ENCODE measurements at regions not wholly inside any gene's neighbourhood (a gene's known extent, or its start where the extent isn't known, plus 50 kb on each side); places are given as distances from the start of the nearest gene placed in this dataset.
"Not testable (repeated sequence)": the region's sequence is repeated elsewhere in the genome, so short reads cannot be mapped to it uniquely, and the experiment has no call there.

DNA sequence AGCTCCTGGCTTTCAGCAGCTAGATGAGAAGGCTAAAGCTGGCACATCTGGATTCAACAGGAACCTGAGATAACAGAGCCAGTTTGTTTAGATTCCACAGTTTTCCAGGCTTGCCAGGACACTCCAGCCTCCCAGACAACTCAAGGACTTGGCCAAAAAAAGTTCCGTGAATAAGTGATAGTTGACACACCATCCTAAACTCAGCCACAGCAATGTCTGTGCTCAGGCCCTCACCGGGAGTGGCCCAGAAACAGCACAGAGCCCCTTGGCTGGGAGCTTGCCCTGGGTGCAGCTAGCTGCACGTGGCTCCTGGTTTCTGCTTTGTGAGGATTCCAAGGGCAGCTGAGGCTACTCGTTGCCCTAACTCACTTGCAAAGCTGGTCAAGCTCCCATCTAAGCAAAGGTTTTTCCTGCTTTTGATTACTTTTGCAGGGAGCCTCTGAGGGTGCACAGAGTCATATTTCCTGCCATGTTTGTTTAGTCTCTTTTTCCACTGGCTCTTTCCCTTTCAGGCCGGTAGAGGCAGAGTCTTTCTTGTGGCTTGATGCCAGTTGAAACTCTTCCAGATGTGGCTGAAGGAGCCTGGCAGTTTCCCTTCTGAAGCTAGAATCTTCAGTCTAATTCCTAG lies 118.3 kb upstream of the ECI2 start:
- Histone ChIP-seq H3K9ac (replicated peaks; ENCODE audit: extremely low read depth, insufficient read depth, low read length) (no peak overlapping the region), H3K9me1 (replicated peaks; ENCODE audit: control insufficient read depth, extremely low read depth, insufficient read depth, low read length) (no peaks in the 10 kb centered on the region), H2AFZ (ENCODE audit: low read depth, low read length) (peak overlapping the region; percentile 78), H3K36me3 (ENCODE audit: control insufficient read depth in 2 of 2, extremely low read depth in 1 of 2, insufficient read depth in 2 of 2, low read length in 2 of 2) (no peaks in the 10 kb centered on the region), H3K4me2 (ENCODE audit: insufficient read depth, low read length) (peak overlapping the region; percentile 53), H3K4me3 (replicated peaks in 1 of 3; ENCODE audit: insufficient read depth in 1 of 3, low read depth in 1 of 3, low read length in 3 of 3) (no peak overlapping the region), H3K79me2 (ENCODE audit: control insufficient read depth, insufficient read depth, low read length) (no peaks in the 10 kb centered on the region), H4K20me1 (replicated peaks; ENCODE audit: control insufficient read depth, extremely low read depth, insufficient read depth, low read length) (no peaks in the 10 kb centered on the region), H3K4me1 (ENCODE audit: control insufficient read depth, extremely low read depth, insufficient read depth, low read length) (peaks cover 50% of the 10 kb centered on the region), H3K27ac (ENCODE audit: insufficient read depth, low read depth, low read length) (peak overlapping the region; percentile 60), H3K27me3 (ENCODE audit: control insufficient read depth in 2 of 2, insufficient read depth in 2 of 2, low read length in 2 of 2) (no peaks in the 10 kb centered on the region), H3K9me3 (replicated peaks; ENCODE audit: control insufficient read depth, insufficient read depth, low read length) (no peaks in the 10 kb centered on the region)
- FAIRE-seq (peak; percentile 98), DNase-seq (ENCODE audit: low read depth, low spot score) (peak; percentile 96)
- ChIA-PET POLR2A (interaction anchor here (0.5 to 1.3 kb wide), 2 partner anchors 21 to 227 kb away, joined by 3 to 7 read pairs; no protein-coding TSS in a partner anchor), CTCF (interaction anchor here (0.6 to 1.9 kb wide), 23 partner anchors 9 to 522 kb away, joined by 3 to 19 read pairs (median 4); no protein-coding TSS in a partner anchor)
- dilution Hi-C loops (cut with MboI; ENCODE audit: extremely low pct_ligation_motif_present, low sequenced_read_pairs), result no loop called here
- TF ChIP-seq FOS (IDR thresholded peaks at IDR 0.05; ENCODE audit: borderline replicate concordance, insufficient read depth, low read length) (peak; percentile 69), POLR2AphosphoS5 (IDR thresholded peaks at IDR 0.05; ENCODE audit: insufficient read depth, low read depth, low read length) (peak; percentile 76), JUN (IDR thresholded peaks at IDR 0.05; ENCODE audit: borderline replicate concordance, insufficient read depth, insufficient read length, low read depth) (peak; percentile 51), GATA2 (IDR thresholded peaks at IDR 0.05; ENCODE audit: insufficient read depth, insufficient read length, low read depth, low read length) (no peak), MYC (IDR thresholded peaks at IDR 0.05; ENCODE audit: low read depth, low read length) (peak; percentile 2), POLR2A (IDR thresholded peaks at IDR 0.05; ENCODE audit: low read depth, low read length) (peak; percentile 25), EZH2 (IDR thresholded peaks at IDR 0.05; ENCODE audit: borderline replicate concordance, low read depth, low read length, severe bottlenecking) (no peak)
- TF ChIP-seq, protein P1, sequence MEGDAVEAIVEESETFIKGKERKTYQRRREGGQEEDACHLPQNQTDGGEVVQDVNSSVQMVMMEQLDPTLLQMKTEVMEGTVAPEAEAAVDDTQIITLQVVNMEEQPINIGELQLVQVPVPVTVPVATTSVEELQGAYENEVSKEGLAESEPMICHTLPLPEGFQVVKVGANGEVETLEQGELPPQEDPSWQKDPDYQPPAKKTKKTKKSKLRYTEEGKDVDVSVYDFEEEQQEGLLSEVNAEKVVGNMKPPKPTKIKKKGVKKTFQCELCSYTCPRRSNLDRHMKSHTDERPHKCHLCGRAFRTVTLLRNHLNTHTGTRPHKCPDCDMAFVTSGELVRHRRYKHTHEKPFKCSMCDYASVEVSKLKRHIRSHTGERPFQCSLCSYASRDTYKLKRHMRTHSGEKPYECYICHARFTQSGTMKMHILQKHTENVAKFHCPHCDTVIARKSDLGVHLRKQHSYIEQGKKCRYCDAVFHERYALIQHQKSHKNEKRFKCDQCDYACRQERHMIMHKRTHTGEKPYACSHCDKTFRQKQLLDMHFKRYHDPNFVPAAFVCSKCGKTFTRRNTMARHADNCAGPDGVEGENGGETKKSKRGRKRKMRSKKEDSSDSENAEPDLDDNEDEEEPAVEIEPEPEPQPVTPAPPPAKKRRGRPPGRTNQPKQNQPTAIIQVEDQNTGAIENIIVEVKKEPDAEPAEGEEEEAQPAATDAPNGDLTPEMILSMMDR (IDR thresholded peaks at IDR 0.05; ENCODE audit: extremely low read depth in 1 of 2, insufficient read depth in 1 of 2, low read depth in 1 of 2, low read length in 2 of 2), result peak; percentile 72 to 75
- TF ChIP-seq, protein P2, sequence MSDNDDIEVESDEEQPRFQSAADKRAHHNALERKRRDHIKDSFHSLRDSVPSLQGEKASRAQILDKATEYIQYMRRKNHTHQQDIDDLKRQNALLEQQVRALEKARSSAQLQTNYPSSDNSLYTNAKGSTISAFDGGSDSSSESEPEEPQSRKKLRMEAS (IDR thresholded peaks at IDR 0.05; ENCODE audit: insufficient read depth, insufficient read length), result no peak
- no TSS peak for BruUV-seq (replicated peaks)
- intact Hi-C loops (cut with micrococcal nuclease), result loop anchor here (1.0 to 5.0 kb wide), 4 partner anchors 99 to 523 kb away; partner anchors contain the start of gene CDYL

DNA sequence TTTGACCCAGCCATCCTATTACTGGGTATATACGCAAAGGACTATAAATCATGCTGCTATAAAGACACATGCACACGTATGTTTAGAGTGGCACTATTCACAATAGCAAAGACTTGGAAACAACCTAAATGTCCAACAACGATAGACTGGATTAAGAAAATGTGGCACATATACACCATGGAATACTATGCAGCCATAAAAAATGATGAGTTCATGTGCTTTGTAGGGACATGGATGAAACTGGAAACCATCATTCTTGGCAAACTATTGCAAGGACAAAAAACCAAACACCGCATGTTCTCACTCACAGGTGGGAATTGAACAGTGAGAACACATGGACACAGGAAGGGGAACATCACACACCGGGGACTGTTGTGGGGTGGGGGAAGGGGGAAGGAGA lies 117.1 kb upstream of the ECI2 start:
- BruUV-seq (replicated peaks), result not testable (repeated sequence)

More for the DNA sequence above, 117.1 kb upstream of the ECI2 start:
- CTCF ChIA-PET; H2AFZ ChIP-seq (ENCODE audit: low read depth, low read length); H3K27me3 ChIP-seq (ENCODE audit: control insufficient read depth in 2 of 2, insufficient read depth in 2 of 2, low read length in 2 of 2); H3K9me3 ChIP-seq (replicated peaks; ENCODE audit: control insufficient read depth, insufficient read depth, low read length); DNase-seq (ENCODE audit: low read depth, low spot score); H3K36me3 ChIP-seq (ENCODE audit: control insufficient read depth in 2 of 2, extremely low read depth in 1 of 2, insufficient read depth in 2 of 2, low read length in 2 of 2); H3K79me2 ChIP-seq (ENCODE audit: control insufficient read depth, insufficient read depth, low read length); H3K27ac ChIP-seq (ENCODE audit: insufficient read depth, low read depth, low read length); dilution Hi-C loops (cut with MboI; ENCODE audit: extremely low pct_ligation_motif_present, low sequenced_read_pairs); POLR2A ChIA-PET; H4K20me1 ChIP-seq (replicated peaks; ENCODE audit: control insufficient read depth, extremely low read depth, insufficient read depth, low read length); H3K9ac ChIP-seq (replicated peaks; ENCODE audit: extremely low read depth, insufficient read depth, low read length); H3K9me1 ChIP-seq (replicated peaks; ENCODE audit: control insufficient read depth, extremely low read depth, insufficient read depth, low read length); H3K4me2 ChIP-seq (ENCODE audit: insufficient read depth, low read length); FAIRE-seq; H3K4me3 ChIP-seq (replicated peaks in 1 of 3; ENCODE audit: insufficient read depth in 1 of 3, low read depth in 1 of 3, low read length in 3 of 3): not testable (repeated sequence)
- peaks cover 42% of the 10 kb centered on the region for H3K4me1 ChIP-seq (ENCODE audit: control insufficient read depth, extremely low read depth, insufficient read depth, low read length)
- intact Hi-C loops (cut with micrococcal nuclease), result loop anchor here (2.0 to 5.0 kb wide), 3 partner anchors 100 to 524 kb away; partner anchors contain the start of gene CDYL
